WERI-Rb-1 (cell line): ENCODE measurements at regions not wholly inside any gene's neighbourhood (a gene's known extent, or its start where the extent isn't known, plus 50 kb on each side); places are given as distances from the start of the nearest gene placed in this dataset.

Source experiments
- DNase-seq: peaks from one replicate; pipeline ENCODE4 v3.0.0-alpha.2; 2020
- H3K27ac ChIP-seq: fragments of 250-450 bp; sonication (Bioruptor Pico); 2 replicates; pipeline ENCODE4 v1.5.1; 2020; ENCODE audit warnings: mild to moderate bottlenecking, moderate library complexity
- H3K27me3 ChIP-seq: fragments of 250-450 bp; sonication (Bioruptor Pico); 2 replicates; pipeline ENCODE4 v1.5.1; 2021; ENCODE audit warnings: mild to moderate bottlenecking, low read depth, moderate library complexity; ENCODE audit not compliant: insufficient read depth, severe bottlenecking
- H3K36me3 ChIP-seq: fragments of 250-450 bp; sonication (Bioruptor Pico); 2 replicates; pipeline ENCODE4 v1.5.1; 2020; ENCODE audit warnings: mild to moderate bottlenecking, moderate library complexity
- H3K4me3 ChIP-seq: 2 replicates; pipeline ENCODE4 v1.5.1; 2011; ENCODE audit warnings: low read depth, mild to moderate bottlenecking, control low read depth, low read length
- H3K9me3 ChIP-seq: fragments of 250-450 bp; sonication (Bioruptor Pico); 2 replicates; pipeline ENCODE4 v1.5.1; 2021; ENCODE audit warnings: mild to moderate bottlenecking, moderate library complexity; ENCODE audit not compliant: severe bottlenecking
- CTCF ChIP-seq: IDR thresholded peaks from 2 replicates; pipeline ENCODE4 v1.5.1; 2011; ENCODE audit warnings: low read depth, mild to moderate bottlenecking, control low read depth, inconsistent platforms, low read length

DNA sequence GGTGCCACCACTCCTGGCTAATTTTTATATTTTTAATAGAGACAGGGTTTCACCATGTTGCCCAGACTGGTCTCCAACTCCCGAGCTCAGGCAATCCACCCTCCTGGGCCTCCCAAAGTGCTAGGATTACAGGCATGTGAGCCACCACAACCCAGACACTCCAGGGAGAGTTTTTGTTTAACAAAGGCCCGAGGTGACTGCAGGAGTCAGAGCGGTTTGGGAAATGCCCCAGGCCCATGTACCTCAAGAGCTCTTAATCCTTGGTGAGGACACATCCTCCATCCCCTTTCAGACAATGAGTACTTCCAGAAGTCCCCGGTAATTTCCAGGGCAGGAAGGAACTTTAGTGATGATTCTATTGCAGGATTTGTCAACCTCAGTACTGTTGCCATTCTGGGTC is 176.0 kb downstream of the ESRRB start:
- no peak for TF ChIP-seq CTCF
- Histone ChIP-seq H3K36me3 (no peaks in the 10 kb centered on the region), H3K27ac (no peak overlapping the region), H3K4me3 (no peak overlapping the region), H3K9me3 (no peaks in the 10 kb centered on the region), H3K27me3 (no peaks in the 10 kb centered on the region)
- no peak for DNase-seq

- 0 out of 2 replicates have a peak, but pooled peaks have one; percentile 28 for TF ChIP-seq CTCF
- H3K36me3 ChIP-seq, result no peaks in the 10 kb centered on the region
- no peaks in the 10 kb centered on the region for H3K9me3 ChIP-seq
- DNase-seq, result no peak
- H3K27ac ChIP-seq, result no peak overlapping the region
- H3K27me3 ChIP-seq, result no peaks in the 10 kb centered on the region
- no peak overlapping the region for H3K4me3 ChIP-seq
Observed at GRCh38 chr14:76564471-76565422, 188.8 kb downstream of the ESRRB start.

DNA sequence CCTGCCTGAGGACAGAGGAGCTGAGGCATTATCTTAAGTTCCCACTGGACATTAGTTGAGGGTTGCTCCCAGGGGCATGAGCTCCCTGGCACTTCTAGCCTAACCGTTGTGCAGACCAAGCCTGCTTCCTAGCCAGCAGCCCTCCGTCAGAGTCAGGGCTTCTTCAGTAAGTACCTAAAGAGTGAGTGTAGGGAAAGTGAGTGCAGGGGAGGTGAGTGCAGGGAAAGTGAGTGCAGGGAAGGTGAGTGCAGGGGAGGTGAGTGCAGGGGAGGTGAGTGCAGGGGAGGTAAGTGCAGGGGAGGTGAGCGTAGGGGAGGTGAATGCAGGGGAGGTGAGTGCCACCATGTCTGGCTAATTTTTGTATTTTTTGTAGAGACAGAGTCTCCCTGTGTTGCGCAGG is 190.5 kb downstream of the ESRRB start:
- no peak for DNase-seq
- no peak for TF ChIP-seq CTCF
- Histone ChIP-seq H3K27me3 (no peaks in the 10 kb centered on the region), H3K4me3 (no peak overlapping the region), H3K27ac (no peak overlapping the region), H3K36me3 (no peaks in the 10 kb centered on the region), H3K9me3 (no peaks in the 10 kb centered on the region)

GRCh38 chr14:76574416-76575095 is 186.7 kb upstream of the VASH1 start:
- DNase-seq, result peak; percentile 50
- Histone ChIP-seq H3K27ac (peak overlapping the region; percentile 57; the same call in 1 of the 2 replicates), H3K4me3 (peak overlapping the region; percentile 38), H3K36me3 (no peaks in the 10 kb centered on the region), H3K9me3 (peaks cover 3% of the 10 kb centered on the region), H3K27me3 (no peaks in the 10 kb centered on the region)
- no peak for TF ChIP-seq CTCF

DNA sequence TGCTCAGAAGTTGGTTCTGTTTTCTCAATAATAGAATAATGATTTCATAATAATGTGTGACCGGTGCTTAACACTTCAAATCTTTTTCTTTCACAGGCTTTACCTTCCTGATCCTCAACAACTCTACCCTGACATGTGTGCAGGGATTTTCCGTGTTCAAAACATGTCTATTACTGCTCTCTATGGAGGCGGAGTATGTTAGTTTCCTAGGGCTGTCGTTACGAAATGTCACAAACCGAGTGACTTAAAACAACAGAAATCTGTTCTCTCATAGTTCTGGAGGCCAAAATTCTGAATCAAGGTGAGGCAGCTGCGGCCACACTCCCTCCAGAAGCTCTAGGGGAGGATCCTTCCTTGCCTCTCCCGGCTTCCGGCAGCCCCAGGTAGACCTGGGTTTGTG is 186.2 kb upstream of the VASH1 start:
- DNase-seq, result no peak
- no peak for TF ChIP-seq CTCF
- Histone ChIP-seq H3K36me3 (no peaks in the 10 kb centered on the region), H3K9me3 (peaks cover 3% of the 10 kb centered on the region), H3K27me3 (no peaks in the 10 kb centered on the region), H3K27ac (peak overlapping the region; percentile 24; the same call in 1 of the 2 replicates), H3K4me3 (no peak overlapping the region)
